PC-9 (cell line): ENCODE measurements at regions not wholly inside any gene's neighbourhood (a gene's known extent, or its start where the extent isn't known, plus 50 kb on each side); places are given as distances from the start of the nearest gene placed in this dataset.

Experiments used
- BruUV-seq: library from RNA; stranded (reverse); fragments of 400-500 nt; replicated peaks from 2 replicates; lab custom pipeline; 2021; lab: Mats Ljungman, UMichigan
- CTCF ChIA-PET: fragments of 300-600 bp; sonication (Branson Sonifier 250); formaldehyde crosslinking; loops from one replicate; lab custom pipeline; 2022; ENCODE audit warnings: antibody characterized with exemption; lab: Charles Lee
- POLR2A ChIA-PET: fragments of 300-600 bp; sonication (Branson Sonifier 250); formaldehyde crosslinking; loops from one replicate; lab custom pipeline; 2022; ENCODE audit warnings: antibody characterized with exemption; ENCODE audit not compliant: unreplicated experiment; lab: Charles Lee
- DNase-seq, 2 experiments: peaks; one replicate each; pipeline versions ENCODE4 v3.0.0 to v3.0.0-alpha.2; 2015 to 2022; ENCODE audit warnings: mixed read lengths in 1 of 2
- H2AFZ ChIP-seq: fragments of 200-600 bp; sonication (generic); 2 replicates; pipeline ENCODE4 v1.8.1; 2017; ENCODE audit warnings: antibody characterized with exemption
- H3F3A ChIP-seq: fragments of 200-600 bp; sonication (generic); 2 replicates; pipeline ENCODE4 v1.8.1; 2017; ENCODE audit warnings: antibody characterized with exemption, mild to moderate bottlenecking, low read depth; ENCODE audit not compliant: insufficient read depth
- H3K27ac ChIP-seq: fragments of 200-600 bp; sonication (generic); 2 replicates; pipeline ENCODE4 v1.6.1; 2016; ENCODE audit warnings: mixed run types
- H3K27me3 ChIP-seq: fragments of 200-600 bp; sonication (generic); 2 replicates; pipeline ENCODE4 v1.6.1; 2016; ENCODE audit warnings: low read depth, mixed run types; ENCODE audit not compliant: insufficient read depth
- H3K36me3 ChIP-seq: fragments of 200-600 bp; sonication (generic); 2 replicates; pipeline ENCODE4 v1.6.1; 2016; ENCODE audit warnings: low read depth, mixed run types
- H3K4me1 ChIP-seq: fragments of 200-600 bp; sonication (generic); replicated peaks from 2 replicates; pipeline ENCODE4 v1.6.1; 2016; ENCODE audit warnings: mixed run types; ENCODE audit not compliant: insufficient read depth
- H3K4me2 ChIP-seq: fragments of 200-600 bp; sonication (generic); 2 replicates; pipeline ENCODE4 v1.6.1; 2017; ENCODE audit warnings: mixed run types
- H3K4me3 ChIP-seq: fragments of 200-600 bp; sonication (generic); 2 replicates; pipeline ENCODE4 v1.6.1; 2016; ENCODE audit warnings: mixed run types
- H3K79me2 ChIP-seq: fragments of 200-600 bp; sonication (generic); 2 replicates; pipeline ENCODE4 v1.6.1; 2017; ENCODE audit warnings: low read depth, mixed run types
- H3K9me2 ChIP-seq: fragments of 200-600 bp; sonication (generic); 2 replicates; pipeline ENCODE4 v1.8.1; 2017; ENCODE audit warnings: mild to moderate bottlenecking; ENCODE audit not compliant: insufficient read depth
- H3K9me3 ChIP-seq: fragments of 200-600 bp; sonication (generic); 2 replicates; pipeline ENCODE4 v1.8.1; 2016; ENCODE audit warnings: low read depth; ENCODE audit not compliant: insufficient read depth
- H4K20me1 ChIP-seq: fragments of 200-600 bp; sonication (generic); 2 replicates; pipeline ENCODE4 v1.8.1; 2017; ENCODE audit not compliant: insufficient read depth
- CTCF ChIP-seq: fragments of 200-600 bp; sonication (generic); conservative IDR thresholded peaks from 2 replicates; pipeline ENCODE4 v1.6.1; 2017; ENCODE audit warnings: mixed run types, antibody characterized with exemption, mild to moderate bottlenecking, moderate library complexity
- EZH2 ChIP-seq: fragments of 200-600 bp; sonication (generic); IDR thresholded peaks from 2 replicates; pipeline ENCODE4 v1.8.0; 2017; ENCODE audit warnings: antibody characterized with exemption, low read depth
- intact Hi-C: fragments of 100-400 bp; cut with micrococcal nuclease; formaldehyde crosslinking; loops from one replicate; pipeline ENCODE4 v1.10.0; 2022; ENCODE audit not compliant: unreplicated experiment

GRCh38 chr11:34570584-34570983, 50.3 kb upstream of the EHF start:
- Histone ChIP-seq H3K79me2 (no peaks in the 10 kb centered on the region), H3K9me3 (no peaks in the 10 kb centered on the region), H3K9me2 (no peaks in the 10 kb centered on the region), H3K4me2 (peak overlapping the region; percentile 59), H3K27ac (peak overlapping the region; percentile 70), H3K4me3 (peak overlapping the region; percentile 7; the same call in 1 of the 2 replicates), H3K27me3 (no peaks in the 10 kb centered on the region), H2AFZ (no peak overlapping the region), H3K36me3 (no peaks in the 10 kb centered on the region), H3F3A (peaks cover 26% of the 10 kb centered on the region), H3K4me1 (peaks cover 18% of the 10 kb centered on the region), H4K20me1 (no peaks in the 10 kb centered on the region)
- ChIA-PET POLR2A (interaction anchor here (0.5 to 0.7 kb wide), 8 partner anchors 13 to 756 kb away, joined by 4 to 13 read pairs (median 6); no protein-coding TSS in a partner anchor), CTCF (interaction anchor here (0.5 to 1.0 kb wide), 6 partner anchors 58 to 537 kb away, joined by 3 to 5 read pairs (median 3); partner anchors contain the start of gene ELF5)
- peak; percentile 87 to 99 for DNase-seq
- BruUV-seq, result no TSS peak
- TF ChIP-seq CTCF (no peak), EZH2 (no peak)
- intact Hi-C loops, result loop anchor here (2.0 to 10.0 kb wide), 3 partner anchors 34 to 186 kb away; no protein-coding TSS in a partner anchor
